Naive thymus-derived CD8-positive, alpha-beta T cell (primary cell): ENCODE measurements at regions not wholly inside any gene's neighbourhood (a gene's known extent, or its start where the extent isn't known, plus 50 kb on each side); places are given as distances from the start of the nearest gene placed in this dataset.

Experiments
- ATAC-seq, 2 donors: fragments of 150-1000 bp; cut with Tn5 transposase in 1 of 2; sonication (Bioruptor Pico), chemical (Tn5 transposase) in 1 of 2; 1 replicate in 1 of 2; 2 replicates in 1 of 2; pipeline ENCODE4 v1.10.0; 2021; ENCODE audit warnings: mild to moderate bottlenecking in 2 of 2, moderate library complexity in 2 of 2
- POLR2A ChIA-PET: fragments of 350-600 bp; sonication (Branson Sonifier 250); formaldehyde crosslinking; loops from one replicate; lab custom pipeline; 2021; ENCODE audit warnings: antibody characterized with exemption; lab: Charles Lee
- DNase-seq, 10 donors: peaks; one replicate each; pipeline versions ENCODE4 v3.0.0 to v3.0.0-alpha.2; 2020 to 2022
- H3K27ac Mint-ChIP-seq, 10 donors: one replicate each; pipeline ENCODE4 v1.8.0; 2020 to 2022; ENCODE audit warnings: mild to moderate bottlenecking in 10 of 10, mixed read lengths in 10 of 10, moderate library complexity in 4 of 10, inconsistent platforms in 1 of 10
- H3K27me3 Mint-ChIP-seq, 5 donors: one replicate each; pipeline ENCODE4 v1.8.0; 2021 to 2022; ENCODE audit warnings: mixed read lengths in 5 of 5
- H3K36me3 Mint-ChIP-seq, 3 donors: one replicate each; pipeline ENCODE4 v1.8.0; 2020 to 2022; ENCODE audit warnings: mixed read lengths in 3 of 3, mild to moderate bottlenecking in 2 of 3, inconsistent platforms in 1 of 3
- H3K4me1 Mint-ChIP-seq, 4 donors: one replicate each; pipeline ENCODE4 v1.8.0; 2021 to 2022; ENCODE audit warnings: mixed read lengths in 4 of 4
- H3K4me3 Mint-ChIP-seq, 10 donors: one replicate each; pipeline ENCODE4 v1.8.0; 2020 to 2022; ENCODE audit warnings: mild to moderate bottlenecking in 10 of 10, mixed read lengths in 10 of 10, moderate library complexity in 6 of 10, inconsistent platforms in 1 of 10
- H3K9me3 Mint-ChIP-seq, 9 donors: one replicate each; pipeline ENCODE4 v1.8.0; 2020 to 2022; ENCODE audit warnings: mixed read lengths in 9 of 9, mild to moderate bottlenecking in 3 of 9, inconsistent platforms in 1 of 9, moderate library complexity in 1 of 9

GRCh38 chr2:126761981-126762878 is 106.3 kb downstream of the GYPC start:
- ATAC-seq (peak; percentile 94 to 96), DNase-seq (peak; percentile 26 to 80 (median 52))
- Mint-ChIP-seq H3K4me3 (peak overlapping the region; percentile 61 to 87 (median 76)), H3K27me3 (no peaks in the 10 kb centered on the region), H3K4me1 (peaks cover 33 to 94% (median 83%) of the 10 kb centered on the region in 4 donors), H3K36me3 (peaks cover 0 to 3% (median 0%) of the 10 kb centered on the region in 3 donors), H3K27ac (peak overlapping the region; percentile 82 to 97 (median 94)), H3K9me3 (peaks cover 0 to 14% (median 2%) of the 10 kb centered on the region in 9 donors)
- POLR2A ChIA-PET, result interaction anchor here (1.0 to 3.0 kb wide), 6 partner anchors 12 to 108 kb away, joined by 3 to 27 read pairs (median 5); partner anchors contain the start of gene GYPC

- H3K9me3 Mint-ChIP-seq, result peaks cover 0 to 14% (median 2%) of the 10 kb centered on the region in 9 donors
- POLR2A ChIA-PET, result interaction anchor here (0.7 to 1.5 kb wide), 4 partner anchors 12 to 1053 kb away, joined by 4 to 7 read pairs (median 5); no protein-coding TSS in a partner anchor
- DNase-seq (no peak), ATAC-seq (no peak)
- H3K27me3 Mint-ChIP-seq, result no peaks in the 10 kb centered on the region
- peaks cover 0 to 5% (median 0%) of the 10 kb centered on the region in 3 donors for H3K36me3 Mint-ChIP-seq
- no peak overlapping the region for H3K4me3 Mint-ChIP-seq
- H3K27ac Mint-ChIP-seq, result peak overlapping the region in 2 of 10 donors; percentile 33 to 63
- H3K4me1 Mint-ChIP-seq, result peaks cover 34 to 93% (median 85%) of the 10 kb centered on the region in 4 donors
Observed at GRCh38 chr2:126764686-126765265, 108.8 kb downstream of the GYPC start.

GRCh38 chr2:126765395-126765794 is 109.4 kb downstream of the GYPC start:
- Mint-ChIP-seq H3K4me1 (peaks cover 40 to 93% (median 84%) of the 10 kb centered on the region in 4 donors), H3K4me3 (peak overlapping the region in 4 of 10 donors; percentile 29 to 46 (median 40)), H3K27ac (peak overlapping the region in 5 of 10 donors; percentile 40 to 72 (median 66)), H3K9me3 (peaks cover 0 to 14% (median 2%) of the 10 kb centered on the region in 9 donors), H3K27me3 (no peaks in the 10 kb centered on the region), H3K36me3 (peaks cover 0 to 5% (median 0%) of the 10 kb centered on the region in 3 donors)
- DNase-seq (no peak), ATAC-seq (no peak)
- POLR2A ChIA-PET, result interaction anchor here (0.7 to 1.5 kb wide), 2 partner anchors 11 to 61 kb away, joined by 4 to 6 read pairs; no protein-coding TSS in a partner anchor

GRCh38 chr2:126766295-126766968 is 110.5 kb downstream of the GYPC start:
- H3K27ac Mint-ChIP-seq, result peak overlapping the region in 8 of 10 donors; percentile 38 to 86 (median 72)
- peaks cover 45 to 92% (median 77%) of the 10 kb centered on the region in 4 donors for H3K4me1 Mint-ChIP-seq
- H3K4me3 Mint-ChIP-seq, result peak overlapping the region in 4 of 10 donors; percentile 27 to 45 (median 39)
- H3K9me3 Mint-ChIP-seq, result peaks cover 0 to 14% (median 2%) of the 10 kb centered on the region in 9 donors
- DNase-seq (no peak), ATAC-seq (no peak)
- H3K27me3 Mint-ChIP-seq, result no peaks in the 10 kb centered on the region
- POLR2A ChIA-PET, result no interaction called here
- H3K36me3 Mint-ChIP-seq, result peaks cover 0 to 5% (median 0%) of the 10 kb centered on the region in 3 donors

GRCh38 chr2:126766969-126767296 is 111.0 kb downstream of the GYPC start:
- no peak for DNase-seq
- no peaks in the 10 kb centered on the region for H3K27me3 Mint-ChIP-seq
- peaks cover 45 to 88% (median 73%) of the 10 kb centered on the region in 4 donors for H3K4me1 Mint-ChIP-seq
- H3K4me3 Mint-ChIP-seq, result peak overlapping the region in 1 of 10 donors; percentile 34
- POLR2A ChIA-PET, result no interaction called here
- H3K27ac Mint-ChIP-seq, result peak overlapping the region in 2 of 10 donors; percentile 75 to 81
- no peak for ATAC-seq
- H3K9me3 Mint-ChIP-seq, result peaks cover 0 to 14% (median 2%) of the 10 kb centered on the region in 9 donors
- H3K36me3 Mint-ChIP-seq, result peaks cover 0 to 5% (median 0%) of the 10 kb centered on the region in 3 donors

- H3K9me3 Mint-ChIP-seq, result peaks cover 0 to 2% (median 0%) of the 10 kb centered on the region in 9 donors
- no peak overlapping the region for H3K4me3 Mint-ChIP-seq
- DNase-seq (no peak), ATAC-seq (no peak)
- peak overlapping the region in 5 of 10 donors; percentile 17 to 90 (median 66) for H3K27ac Mint-ChIP-seq
- peaks cover 0 to 2% (median 0%) of the 10 kb centered on the region in 3 donors for H3K36me3 Mint-ChIP-seq
- peaks cover 36 to 75% (median 55%) of the 10 kb centered on the region in 4 donors for H3K4me1 Mint-ChIP-seq
- POLR2A ChIA-PET, result interaction anchor here (1.4 kb wide), 1 partner anchor 112 kb away, joined by 4 read pairs; no protein-coding TSS in a partner anchor
- H3K27me3 Mint-ChIP-seq, result no peaks in the 10 kb centered on the region
Observed at GRCh38 chr2:126769118-126769517, 113.2 kb downstream of the GYPC start.

GRCh38 chr2:126770466-126770865 is 114.5 kb downstream of the GYPC start:
- H3K27me3 Mint-ChIP-seq, result no peaks in the 10 kb centered on the region
- H3K27ac Mint-ChIP-seq, result peak overlapping the region in 4 of 10 donors; percentile 66 to 92 (median 87)
- H3K9me3 Mint-ChIP-seq, result peaks cover 0 to 2% (median 0%) of the 10 kb centered on the region in 9 donors
- H3K36me3 Mint-ChIP-seq, result peaks cover 0 to 2% (median 0%) of the 10 kb centered on the region in 3 donors
- DNase-seq (no peak), ATAC-seq (no peak)
- H3K4me3 Mint-ChIP-seq, result no peak overlapping the region
- POLR2A ChIA-PET, result no interaction called here
- peaks cover 38 to 72% (median 51%) of the 10 kb centered on the region in 4 donors for H3K4me1 Mint-ChIP-seq

- peaks cover 0 to 2% (median 0%) of the 10 kb centered on the region in 9 donors for H3K9me3 Mint-ChIP-seq
- DNase-seq (no peak), ATAC-seq (no peak)
- H3K4me3 Mint-ChIP-seq, result peak overlapping the region in 1 of 10 donors; percentile 5
- H3K27me3 Mint-ChIP-seq, result no peaks in the 10 kb centered on the region
- POLR2A ChIA-PET, result no interaction called here
- peaks cover 39 to 72% (median 53%) of the 10 kb centered on the region in 4 donors for H3K4me1 Mint-ChIP-seq
- H3K27ac Mint-ChIP-seq, result peak overlapping the region in 6 of 10 donors; percentile 33 to 92 (median 72)
- H3K36me3 Mint-ChIP-seq, result peaks cover 0 to 2% (median 0%) of the 10 kb centered on the region in 3 donors
Observed at GRCh38 chr2:126771094-126771493, 115.1 kb downstream of the GYPC start.

- DNase-seq (no peak), ATAC-seq (no peak)
- peaks cover 37 to 68% (median 50%) of the 10 kb centered on the region in 4 donors for H3K4me1 Mint-ChIP-seq
- H3K27ac Mint-ChIP-seq, result peak overlapping the region in 3 of 10 donors; percentile 60 to 92 (median 84)
- H3K4me3 Mint-ChIP-seq, result no peak overlapping the region
- H3K9me3 Mint-ChIP-seq, result peaks cover 0 to 2% (median 0%) of the 10 kb centered on the region in 9 donors
- no peaks in the 10 kb centered on the region for H3K27me3 Mint-ChIP-seq
- peaks cover 0 to 2% (median 0%) of the 10 kb centered on the region in 3 donors for H3K36me3 Mint-ChIP-seq
- POLR2A ChIA-PET, result interaction anchor here (0.5 kb wide), 1 partner anchor 13 kb away, joined by 8 read pairs; no protein-coding TSS in a partner anchor
Observed at GRCh38 chr2:126771501-126772195, 115.7 kb downstream of the GYPC start.

- peaks cover 27 to 57% (median 48%) of the 10 kb centered on the region in 4 donors for H3K4me1 Mint-ChIP-seq
- no peaks in the 10 kb centered on the region for H3K9me3 Mint-ChIP-seq
- peaks cover 0 to 2% (median 0%) of the 10 kb centered on the region in 5 donors for H3K27me3 Mint-ChIP-seq
- no peak for DNase-seq
- no peak for ATAC-seq
- H3K27ac Mint-ChIP-seq, result peak overlapping the region in 4 of 10 donors; percentile 47 to 82 (median 70)
- POLR2A ChIA-PET, result interaction anchor here (0.8 to 1.1 kb wide), 2 partner anchors 13 to 67 kb away, joined by 3 to 5 read pairs; no protein-coding TSS in a partner anchor
- no peaks in the 10 kb centered on the region for H3K36me3 Mint-ChIP-seq
- peak overlapping the region in 1 of 10 donors; percentile 12 for H3K4me3 Mint-ChIP-seq
Observed at GRCh38 chr2:126774290-126774689, 118.3 kb downstream of the GYPC start.

GRCh38 chr2:126774761-126775160 is 118.8 kb downstream of the GYPC start:
- H3K27ac Mint-ChIP-seq, result peak overlapping the region in 5 of 10 donors; percentile 56 to 92 (median 81)
- peaks cover 0 to 2% (median 0%) of the 10 kb centered on the region in 5 donors for H3K27me3 Mint-ChIP-seq
- POLR2A ChIA-PET, result interaction anchor here (0.8 to 2.6 kb wide), 3 partner anchors 13 to 112 kb away, joined by 3 to 16 read pairs (median 5); no protein-coding TSS in a partner anchor
- H3K4me1 Mint-ChIP-seq, result peaks cover 22 to 52% (median 43%) of the 10 kb centered on the region in 4 donors
- DNase-seq (no peak), ATAC-seq (no peak)
- H3K36me3 Mint-ChIP-seq, result no peaks in the 10 kb centered on the region
- H3K9me3 Mint-ChIP-seq, result no peaks in the 10 kb centered on the region
- peak overlapping the region in 1 of 10 donors; percentile 34 for H3K4me3 Mint-ChIP-seq
